Chondrocyte (in vitro differentiated cells): ENCODE measurements at regions not wholly inside any gene's neighbourhood (a gene's known extent, or its start where the extent isn't known, plus 50 kb on each side); places are given as distances from the start of the nearest gene placed in this dataset.

Experiments
- DNase-seq: peaks from one replicate; pipeline ENCODE4 v3.0.0; 2021; ENCODE audit warnings: mixed read lengths, low spot score
- H3K27ac Mint-ChIP-seq: one replicate; pipeline ENCODE4 v1.8.0; 2021; ENCODE audit warnings: mild to moderate bottlenecking, moderate library complexity, mixed read lengths; ENCODE audit not compliant: unreplicated experiment
- H3K27me3 Mint-ChIP-seq: 2 replicates; pipeline ENCODE4 v1.8.0; 2021; ENCODE audit warnings: low read depth, mixed read lengths
- H3K36me3 Mint-ChIP-seq: 2 replicates; pipeline ENCODE4 v1.8.0; 2021; ENCODE audit warnings: low read depth, mixed read lengths
- H3K4me1 Mint-ChIP-seq: 2 replicates; pipeline ENCODE4 v1.8.0; 2021; ENCODE audit warnings: low read depth, mild to moderate bottlenecking, mixed read lengths
- H3K4me3 Mint-ChIP-seq: one replicate; pipeline ENCODE4 v1.8.0; 2021; ENCODE audit warnings: mild to moderate bottlenecking, moderate library complexity, mixed read lengths; ENCODE audit not compliant: unreplicated experiment
- H3K9me3 Mint-ChIP-seq: 2 replicates; pipeline ENCODE4 v1.8.0; 2021; ENCODE audit warnings: low read depth, mixed read lengths
- TF ChIP-seq, protein P1 (sequence below): fragments of 200-600 bp; sonication (generic); IDR thresholded peaks from 2 replicates; pipeline ENCODE4 v1.5.0; 2021; ENCODE audit warnings: antibody characterized with exemption, mild to moderate bottlenecking, moderate library complexity

GRCh38 chr7:136514776-136515175 is 353.7 kb upstream of the CHRM2 start:
- Mint-ChIP-seq H3K36me3 (no peaks in the 10 kb centered on the region), H3K27me3 (peaks cover 14% of the 10 kb centered on the region), H3K4me1 (no peaks in the 10 kb centered on the region), H3K9me3 (peaks cover 5% of the 10 kb centered on the region), H3K4me3 (no peak overlapping the region), H3K27ac (no peak overlapping the region)
- TF ChIP-seq, protein P1, sequence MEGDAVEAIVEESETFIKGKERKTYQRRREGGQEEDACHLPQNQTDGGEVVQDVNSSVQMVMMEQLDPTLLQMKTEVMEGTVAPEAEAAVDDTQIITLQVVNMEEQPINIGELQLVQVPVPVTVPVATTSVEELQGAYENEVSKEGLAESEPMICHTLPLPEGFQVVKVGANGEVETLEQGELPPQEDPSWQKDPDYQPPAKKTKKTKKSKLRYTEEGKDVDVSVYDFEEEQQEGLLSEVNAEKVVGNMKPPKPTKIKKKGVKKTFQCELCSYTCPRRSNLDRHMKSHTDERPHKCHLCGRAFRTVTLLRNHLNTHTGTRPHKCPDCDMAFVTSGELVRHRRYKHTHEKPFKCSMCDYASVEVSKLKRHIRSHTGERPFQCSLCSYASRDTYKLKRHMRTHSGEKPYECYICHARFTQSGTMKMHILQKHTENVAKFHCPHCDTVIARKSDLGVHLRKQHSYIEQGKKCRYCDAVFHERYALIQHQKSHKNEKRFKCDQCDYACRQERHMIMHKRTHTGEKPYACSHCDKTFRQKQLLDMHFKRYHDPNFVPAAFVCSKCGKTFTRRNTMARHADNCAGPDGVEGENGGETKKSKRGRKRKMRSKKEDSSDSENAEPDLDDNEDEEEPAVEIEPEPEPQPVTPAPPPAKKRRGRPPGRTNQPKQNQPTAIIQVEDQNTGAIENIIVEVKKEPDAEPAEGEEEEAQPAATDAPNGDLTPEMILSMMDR, result no peak
- no peak for DNase-seq

DNA sequence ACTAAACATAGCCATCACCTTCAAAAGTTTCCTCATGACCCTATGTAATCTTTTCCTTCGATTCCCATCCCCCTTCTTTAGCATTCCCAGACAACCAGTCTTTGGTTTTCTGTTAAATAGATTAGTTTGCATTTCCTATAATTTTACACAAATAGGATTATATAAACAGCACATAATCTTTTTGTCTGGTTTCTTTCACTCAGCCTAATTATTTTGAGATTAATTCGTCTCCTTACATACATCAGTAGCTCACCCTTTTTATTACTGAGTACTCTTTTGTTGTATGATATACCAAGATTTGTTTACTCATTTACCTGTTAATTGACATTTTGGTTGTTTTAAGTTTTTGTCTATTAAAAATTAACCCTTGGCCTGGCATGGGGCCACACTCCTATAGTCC is 354.7 kb upstream of the CHRM2 start:
- Mint-ChIP-seq H3K27ac (no peak overlapping the region), H3K36me3 (no peaks in the 10 kb centered on the region), H3K27me3 (peaks cover 7% of the 10 kb centered on the region), H3K4me3 (no peak overlapping the region), H3K4me1 (no peaks in the 10 kb centered on the region), H3K9me3 (peaks cover 5% of the 10 kb centered on the region)
- TF ChIP-seq, protein P1, result no peak
- DNase-seq, result no peak

DNA sequence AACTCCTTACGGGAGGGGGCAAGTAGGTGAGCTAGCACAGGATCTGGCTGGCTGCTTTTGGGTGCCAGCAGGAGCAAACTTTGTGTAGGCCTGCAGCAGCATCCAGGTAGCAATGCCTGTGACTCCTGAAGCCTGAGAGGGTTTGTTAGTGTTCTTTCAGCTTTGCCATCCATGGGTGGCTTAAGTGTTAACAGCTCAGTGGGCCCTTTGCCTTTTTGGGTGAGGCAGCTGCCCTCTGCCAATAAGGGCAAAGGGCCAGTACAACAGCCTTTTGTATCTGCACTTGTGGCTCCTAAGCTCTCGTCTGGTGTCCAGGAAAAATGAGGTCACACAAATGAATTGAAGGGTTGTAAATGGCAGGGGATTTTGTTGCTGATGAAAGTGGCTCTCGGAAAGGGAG is 359.0 kb upstream of the CHRM2 start:
- no peaks in the 10 kb centered on the region for H3K36me3 Mint-ChIP-seq
- H3K4me3 Mint-ChIP-seq, result no peak overlapping the region
- TF ChIP-seq, protein P1, result no peak
- H3K27me3 Mint-ChIP-seq, result peaks cover 5% of the 10 kb centered on the region
- no peak overlapping the region for H3K27ac Mint-ChIP-seq
- no peaks in the 10 kb centered on the region for H3K4me1 Mint-ChIP-seq
- peaks cover 5% of the 10 kb centered on the region for H3K9me3 Mint-ChIP-seq
- DNase-seq, result no peak

GRCh38 chr7:136502162-136502561 is 366.3 kb upstream of the CHRM2 start:
- TF ChIP-seq, protein P1, result no peak
- H3K27ac Mint-ChIP-seq, result no peak overlapping the region
- peaks cover 4% of the 10 kb centered on the region for H3K4me1 Mint-ChIP-seq
- no peaks in the 10 kb centered on the region for H3K36me3 Mint-ChIP-seq
- DNase-seq, result no peak
- no peaks in the 10 kb centered on the region for H3K9me3 Mint-ChIP-seq
- no peak overlapping the region for H3K4me3 Mint-ChIP-seq
- peaks cover 2% of the 10 kb centered on the region for H3K27me3 Mint-ChIP-seq

GRCh38 chr7:136501151-136501550 is 367.3 kb upstream of the CHRM2 start:
- Mint-ChIP-seq H3K27ac (no peak overlapping the region), H3K36me3 (no peaks in the 10 kb centered on the region), H3K9me3 (no peaks in the 10 kb centered on the region), H3K4me3 (no peak overlapping the region), H3K4me1 (peaks cover 4% of the 10 kb centered on the region), H3K27me3 (peaks cover 2% of the 10 kb centered on the region)
- DNase-seq, result no peak
- TF ChIP-seq, protein P1, result no peak
